ENCODE measurements at regions not wholly inside any gene's neighbourhood (a gene's known extent, or its start where the extent isn't known, plus 50 kb on each side); places are given as distances from the start of the nearest gene placed in this dataset.

- TF ChIP-seq EP300 (IDR thresholded peaks at IDR 0.05) = no peak
- no peak for TF ChIP-seq CTCF (IDR thresholded peaks at IDR 0.05)
- no peak for TF ChIP-seq POLR2A (IDR thresholded peaks at IDR 0.05)
- no peak for TF ChIP-seq POLR2AphosphoS5 (IDR thresholded peaks at IDR 0.05)
Observed at GRCh38 chr3:88632226-88632625, 475.2 kb upstream of the EPHA3 start.
